ENCODE measurements at regions not wholly inside any gene's neighbourhood (a gene's known extent, or its start where the extent isn't known, plus 50 kb on each side); places are given as distances from the start of the nearest gene placed in this dataset.

DNA sequence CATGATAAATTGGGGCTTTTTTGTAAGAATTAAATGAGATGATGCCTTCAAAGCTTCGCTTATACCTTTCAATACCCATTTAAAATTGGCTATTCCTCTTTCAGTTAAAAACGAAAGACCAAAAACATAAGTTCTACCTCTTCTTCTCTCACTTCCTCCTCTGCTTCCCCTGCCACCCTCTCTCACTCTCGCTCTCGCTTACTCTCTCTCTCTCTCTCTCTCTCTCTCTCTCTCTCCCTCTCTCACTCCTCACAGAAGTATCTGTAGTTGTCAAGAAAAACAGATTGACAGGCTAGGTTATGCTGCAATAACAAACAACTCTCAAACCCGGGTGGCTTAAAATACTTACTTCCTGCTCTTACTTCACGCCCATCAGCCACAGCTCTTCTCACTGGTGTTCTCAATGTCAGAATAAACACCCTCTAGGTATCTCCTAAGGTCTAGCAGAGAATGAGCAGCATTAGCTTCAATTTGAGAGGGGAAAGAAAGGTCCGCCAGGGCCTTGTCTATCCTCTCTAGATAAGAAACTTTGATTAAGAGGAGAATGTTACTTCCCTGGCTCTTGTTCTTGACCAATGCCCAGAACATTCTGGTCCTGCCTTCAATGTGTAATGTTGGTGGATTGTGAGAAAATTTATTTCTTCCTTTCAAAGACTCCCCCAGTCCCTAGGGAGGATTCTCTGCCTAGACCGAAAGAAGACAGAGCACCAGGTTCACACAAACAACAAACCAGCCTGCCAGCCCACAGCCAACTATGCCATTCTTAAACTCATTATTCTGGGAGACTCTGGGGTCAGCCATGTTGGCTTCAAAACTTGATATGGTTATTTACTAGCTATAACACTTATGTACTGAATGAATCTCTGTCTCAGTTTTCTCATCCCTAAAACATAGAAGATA lies 1028.7 kb downstream of the XPNPEP1 start:
- TF ChIP-seq, protein P1, sequence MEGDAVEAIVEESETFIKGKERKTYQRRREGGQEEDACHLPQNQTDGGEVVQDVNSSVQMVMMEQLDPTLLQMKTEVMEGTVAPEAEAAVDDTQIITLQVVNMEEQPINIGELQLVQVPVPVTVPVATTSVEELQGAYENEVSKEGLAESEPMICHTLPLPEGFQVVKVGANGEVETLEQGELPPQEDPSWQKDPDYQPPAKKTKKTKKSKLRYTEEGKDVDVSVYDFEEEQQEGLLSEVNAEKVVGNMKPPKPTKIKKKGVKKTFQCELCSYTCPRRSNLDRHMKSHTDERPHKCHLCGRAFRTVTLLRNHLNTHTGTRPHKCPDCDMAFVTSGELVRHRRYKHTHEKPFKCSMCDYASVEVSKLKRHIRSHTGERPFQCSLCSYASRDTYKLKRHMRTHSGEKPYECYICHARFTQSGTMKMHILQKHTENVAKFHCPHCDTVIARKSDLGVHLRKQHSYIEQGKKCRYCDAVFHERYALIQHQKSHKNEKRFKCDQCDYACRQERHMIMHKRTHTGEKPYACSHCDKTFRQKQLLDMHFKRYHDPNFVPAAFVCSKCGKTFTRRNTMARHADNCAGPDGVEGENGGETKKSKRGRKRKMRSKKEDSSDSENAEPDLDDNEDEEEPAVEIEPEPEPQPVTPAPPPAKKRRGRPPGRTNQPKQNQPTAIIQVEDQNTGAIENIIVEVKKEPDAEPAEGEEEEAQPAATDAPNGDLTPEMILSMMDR (IDR thresholded peaks at IDR 0.05; ENCODE audit: insufficient read depth in 1 of 2, low read depth in 1 of 2, low read length in 1 of 2, severe bottlenecking in 1 of 2, unreplicated experiment in 1 of 2): no peak
- DNase-seq: no peak
- Histone ChIP-seq H3K9me3 (no peaks in the 10 kb centered on the region), H3K4me3 (ENCODE audit: low read depth, low read length) (no peak overlapping the region), H3K27me3 (replicated peaks; ENCODE audit: control insufficient read depth, insufficient read depth, low read length) (no peaks in the 10 kb centered on the region), H3K4me1 (no peaks in the 10 kb centered on the region), H3K36me3 (ENCODE audit: control insufficient read depth, insufficient read depth, low read length) (no peaks in the 10 kb centered on the region)
- Mint-ChIP-seq H3K36me3 (ENCODE audit: insufficient read depth, unreplicated experiment) (no peaks in the 10 kb centered on the region), H3K4me3 (ENCODE audit: unreplicated experiment) (no peak overlapping the region), H3K4me1 (ENCODE audit: low read depth, unreplicated experiment) (no peaks in the 10 kb centered on the region), H3K9me3 (ENCODE audit: unreplicated experiment) (no peaks in the 10 kb centered on the region), H3K27ac (ENCODE audit: unreplicated experiment) (no peak overlapping the region), H3K27me3 (ENCODE audit: insufficient read depth, unreplicated experiment) (no peaks in the 10 kb centered on the region)
- CTCF ChIA-PET: no interaction called here
- intact Hi-C loops (cut with micrococcal nuclease; ENCODE audit: unreplicated experiment): no loop called here
- BruUV-seq (replicated peaks): no TSS peak
- POLR2A ChIA-PET: no interaction called here

DNA sequence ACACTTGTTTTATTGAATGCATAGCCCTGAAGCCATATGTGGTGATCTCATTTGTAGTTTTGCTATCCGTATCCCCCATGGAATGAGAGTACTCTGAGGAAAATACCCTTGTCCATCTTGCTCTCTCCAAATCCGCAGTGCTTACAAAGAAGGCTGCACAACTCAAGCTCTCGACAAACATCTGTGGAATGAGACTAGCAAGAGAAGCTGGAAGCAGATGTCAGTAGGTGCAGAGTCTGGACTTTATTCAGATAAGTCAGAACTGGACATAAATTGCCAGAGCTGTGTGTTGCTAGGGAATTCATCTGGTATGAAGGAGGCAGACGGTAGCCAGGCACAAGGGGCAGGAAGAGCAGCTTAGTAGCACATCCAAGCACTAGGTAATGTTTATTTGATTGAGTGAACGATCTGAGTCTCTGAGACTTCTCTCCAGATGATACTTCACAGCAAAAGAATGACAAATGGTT lies 1046.2 kb downstream of the XPNPEP1 start:
- H3K4me3 ChIP-seq (ENCODE audit: low read depth, low read length): no peak overlapping the region
- intact Hi-C loops (cut with micrococcal nuclease; ENCODE audit: unreplicated experiment): no loop called here
- H3K27ac Mint-ChIP-seq (ENCODE audit: unreplicated experiment): no peak overlapping the region
- peaks cover 9% of the 10 kb centered on the region for H3K4me1 Mint-ChIP-seq (ENCODE audit: low read depth, unreplicated experiment)
- no TSS peak for BruUV-seq (replicated peaks)
- H3K9me3 ChIP-seq: no peaks in the 10 kb centered on the region
- H3K36me3 Mint-ChIP-seq (ENCODE audit: insufficient read depth, unreplicated experiment): no peaks in the 10 kb centered on the region
- ChIA-PET CTCF (no interaction called here), POLR2A (no interaction called here)
- H3K4me1 ChIP-seq: no peaks in the 10 kb centered on the region
- peak in 1 of 2 experiments; percentile 1 for DNase-seq
- no peaks in the 10 kb centered on the region for H3K9me3 Mint-ChIP-seq (ENCODE audit: unreplicated experiment)
- no peaks in the 10 kb centered on the region for H3K27me3 ChIP-seq (replicated peaks; ENCODE audit: control insufficient read depth, insufficient read depth, low read length)
- TF ChIP-seq, protein P1 (IDR thresholded peaks at IDR 0.05; ENCODE audit: insufficient read depth in 1 of 2, low read depth in 1 of 2, low read length in 1 of 2, severe bottlenecking in 1 of 2, unreplicated experiment in 1 of 2): no peak
- no peak overlapping the region for H3K4me3 Mint-ChIP-seq (ENCODE audit: unreplicated experiment)
- no peaks in the 10 kb centered on the region for H3K36me3 ChIP-seq (ENCODE audit: control insufficient read depth, insufficient read depth, low read length)
- peaks cover under 1% of the 10 kb centered on the region for H3K27me3 Mint-ChIP-seq (ENCODE audit: insufficient read depth, unreplicated experiment)

DNA sequence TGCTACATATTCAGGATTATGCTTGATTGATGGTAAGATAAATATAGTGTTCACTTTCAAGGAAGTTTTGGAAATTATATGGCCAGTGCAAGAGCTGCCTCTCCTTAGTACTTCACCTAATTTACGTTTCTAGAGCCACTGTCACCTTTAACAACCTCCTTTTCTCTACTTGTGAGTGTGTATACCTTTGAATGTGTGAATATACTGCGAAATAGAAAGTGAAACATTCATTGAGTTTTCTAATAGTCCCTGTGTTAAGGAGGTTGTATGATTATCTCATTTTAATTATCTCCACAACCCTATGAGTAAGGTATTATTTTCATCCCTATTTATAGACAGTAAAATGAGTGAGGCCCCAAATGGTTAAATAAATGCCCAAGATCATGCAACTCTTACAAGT lies 1050.5 kb downstream of the XPNPEP1 start:
- ChIA-PET CTCF (no interaction called here), POLR2A (no interaction called here)
- DNase-seq: no peak
- no peaks in the 10 kb centered on the region for H3K36me3 Mint-ChIP-seq (ENCODE audit: insufficient read depth, unreplicated experiment)
- peaks cover 9% of the 10 kb centered on the region for H3K4me1 Mint-ChIP-seq (ENCODE audit: low read depth, unreplicated experiment)
- H3K27me3 Mint-ChIP-seq (ENCODE audit: insufficient read depth, unreplicated experiment): peaks cover 7% of the 10 kb centered on the region
- Histone ChIP-seq H3K4me3 (ENCODE audit: low read depth, low read length) (no peak overlapping the region), H3K4me1 (no peaks in the 10 kb centered on the region), H3K27me3 (replicated peaks; ENCODE audit: control insufficient read depth, insufficient read depth, low read length) (no peaks in the 10 kb centered on the region), H3K9me3 (no peaks in the 10 kb centered on the region), H3K36me3 (ENCODE audit: control insufficient read depth, insufficient read depth, low read length) (no peaks in the 10 kb centered on the region)
- no peaks in the 10 kb centered on the region for H3K9me3 Mint-ChIP-seq (ENCODE audit: unreplicated experiment)
- no peak overlapping the region for H3K4me3 Mint-ChIP-seq (ENCODE audit: unreplicated experiment)
- no peak overlapping the region for H3K27ac Mint-ChIP-seq (ENCODE audit: unreplicated experiment)
- intact Hi-C loops (cut with micrococcal nuclease; ENCODE audit: unreplicated experiment): no loop called here
- TF ChIP-seq, protein P1 (IDR thresholded peaks at IDR 0.05; ENCODE audit: insufficient read depth in 1 of 2, low read depth in 1 of 2, low read length in 1 of 2, severe bottlenecking in 1 of 2, unreplicated experiment in 1 of 2): no peak
- no TSS peak for BruUV-seq (replicated peaks)
